SHP77 treated with DMSO at 0.1 percent for 48 hours (cell line): ENCODE measurements at regions not wholly inside any gene's neighbourhood (a gene's known extent, or its start where the extent isn't known, plus 50 kb on each side); places are given as distances from the start of the nearest gene placed in this dataset.
A peak's percentile ranks its signal among the peaks of the same experiment; 100 is the strongest.

Experiments used
- DNase-seq: peaks from one replicate; lab custom pipeline; 2025; lab: John Stamatoyannopoulos, UW

DNA sequence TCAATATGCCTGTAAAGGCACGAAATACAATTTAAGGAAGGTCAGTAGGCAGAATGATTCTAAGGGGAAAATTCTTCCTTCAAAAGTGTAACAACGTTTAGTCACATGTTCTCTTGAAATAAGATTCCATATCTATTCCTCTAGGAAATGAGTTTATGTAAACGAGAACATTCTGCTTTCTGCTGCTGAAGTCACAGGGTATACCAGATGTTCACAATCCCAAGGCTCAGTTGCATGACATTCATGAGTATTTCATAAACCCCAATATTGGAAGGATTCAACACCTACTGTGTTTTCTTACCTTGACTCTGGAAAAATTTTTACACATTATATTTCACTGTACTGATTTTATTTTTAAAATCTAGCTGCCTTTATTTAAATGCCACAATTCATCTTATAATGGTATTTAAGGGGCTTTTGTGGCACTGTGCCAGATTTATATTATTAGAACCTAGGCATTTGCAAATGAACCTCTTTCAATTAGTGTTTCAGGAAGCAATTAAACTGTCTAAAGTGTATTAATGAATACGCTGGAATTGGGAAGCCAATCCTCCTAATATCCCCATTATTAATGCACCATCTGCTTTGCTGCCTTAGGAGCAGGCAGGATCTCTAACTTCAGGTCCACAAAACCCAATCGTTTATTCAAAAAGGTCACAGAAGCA, 542.6 kb upstream of the KLHL29 start:
- DNase-seq = no peak

DNA sequence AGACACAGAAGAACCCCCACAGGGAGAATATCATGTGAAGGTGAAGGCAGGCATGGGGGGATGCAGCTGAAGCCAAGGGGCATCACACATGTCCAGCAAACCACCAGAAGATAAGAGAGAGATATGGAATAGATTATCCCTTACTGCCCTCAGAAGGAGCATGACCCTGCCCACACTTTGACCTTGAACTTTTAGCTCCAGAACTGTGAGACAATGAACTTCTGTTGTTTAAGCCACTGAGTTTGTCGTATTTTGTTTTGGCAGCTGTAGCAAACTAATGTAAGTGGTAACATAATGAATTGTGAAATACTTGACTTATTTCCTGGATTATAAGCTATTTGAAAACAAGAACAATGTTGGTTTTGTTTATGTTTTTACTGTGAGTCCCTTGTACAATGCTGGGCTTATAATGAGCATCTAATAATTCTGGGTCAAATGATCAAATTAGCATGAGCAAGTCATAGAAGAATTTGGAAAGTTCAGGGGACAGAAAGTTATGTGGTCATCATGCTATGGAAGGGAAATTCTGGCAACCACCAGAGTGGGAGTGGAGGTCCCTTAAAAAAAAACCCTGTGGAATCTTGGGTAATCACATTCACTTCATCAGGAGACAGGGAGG, 541.0 kb upstream of the KLHL29 start:
- no peak for DNase-seq

DNA sequence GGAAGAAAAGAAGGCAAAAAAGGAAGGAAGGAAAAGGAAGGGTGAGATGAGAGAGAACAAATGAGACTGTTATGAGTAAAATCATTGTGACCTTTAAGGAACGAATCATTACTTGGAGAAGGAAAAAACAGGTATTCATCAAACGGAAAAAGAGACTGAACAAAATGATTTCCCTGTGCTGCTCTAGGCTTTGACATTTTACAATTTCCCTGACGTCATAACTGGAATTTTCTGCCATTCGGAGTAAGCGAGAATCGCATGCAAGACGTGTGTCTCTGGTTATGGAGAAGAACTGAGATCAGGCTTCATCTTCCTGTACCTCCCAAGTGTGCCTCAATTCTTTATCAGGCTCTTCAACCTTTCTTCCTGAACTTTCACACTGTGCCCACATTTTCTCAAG, 534.7 kb upstream of the KLHL29 start:
- DNase-seq = no peak

DNA sequence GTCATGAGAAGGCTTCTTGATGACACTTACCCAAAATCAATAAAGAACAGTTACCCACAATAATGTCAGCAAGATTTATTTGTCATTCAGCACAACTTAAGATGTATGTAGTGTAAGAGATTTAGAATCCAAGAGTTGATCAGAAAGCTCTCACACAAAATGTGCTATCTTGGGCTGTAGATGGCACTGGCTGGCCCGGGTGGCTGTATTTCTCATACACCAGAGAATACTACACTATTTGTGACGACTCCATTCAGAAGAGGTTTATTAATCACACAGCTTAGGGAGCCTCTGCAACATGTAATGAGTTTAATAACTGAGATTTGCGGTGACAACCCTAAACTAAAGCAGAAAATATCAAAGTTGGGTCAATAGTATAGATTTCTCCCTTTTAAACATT, 530.4 kb upstream of the KLHL29 start:
- DNase-seq = no peak

DNA sequence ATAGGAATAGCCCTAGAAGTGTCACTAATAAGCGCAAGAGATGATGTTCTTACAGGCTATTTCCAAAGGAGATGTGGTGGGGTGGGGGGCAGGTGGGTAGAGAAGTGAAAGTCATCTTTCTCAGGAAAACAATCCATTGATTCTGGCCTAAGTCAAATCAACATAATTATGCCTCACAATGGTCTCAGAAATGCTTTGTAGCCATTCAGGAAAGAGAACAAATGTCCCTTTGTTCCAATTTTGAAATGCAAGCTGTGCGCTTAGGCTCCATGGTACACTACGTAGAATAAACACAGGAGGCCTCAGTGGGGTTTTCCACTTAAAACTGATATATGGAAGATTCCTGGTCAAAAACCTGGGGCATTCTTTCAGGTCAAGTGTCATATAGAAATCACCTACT, 529.9 kb upstream of the KLHL29 start:
- no peak for DNase-seq

DNA sequence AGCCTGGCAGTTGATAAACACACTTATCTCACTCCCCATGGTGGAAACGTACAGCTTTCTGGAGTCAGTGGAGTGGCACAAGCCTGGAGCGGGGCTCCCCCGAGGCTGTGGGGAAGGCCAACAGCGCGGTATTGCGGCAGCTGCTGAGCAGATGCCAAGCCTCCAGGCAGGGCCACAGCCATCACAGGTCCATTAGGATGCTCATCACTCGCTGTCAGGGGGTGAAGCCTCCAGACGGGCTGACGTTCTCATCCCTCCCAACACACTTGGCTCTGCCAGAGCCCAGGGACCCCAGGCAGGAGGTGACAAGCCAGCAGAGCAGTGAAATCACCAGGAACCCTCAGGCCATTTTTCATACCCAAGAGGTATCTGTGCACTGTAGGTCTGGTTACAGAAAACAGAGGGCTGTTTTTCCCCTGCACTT, 529.2 kb upstream of the KLHL29 start:
- DNase-seq = no peak

DNA sequence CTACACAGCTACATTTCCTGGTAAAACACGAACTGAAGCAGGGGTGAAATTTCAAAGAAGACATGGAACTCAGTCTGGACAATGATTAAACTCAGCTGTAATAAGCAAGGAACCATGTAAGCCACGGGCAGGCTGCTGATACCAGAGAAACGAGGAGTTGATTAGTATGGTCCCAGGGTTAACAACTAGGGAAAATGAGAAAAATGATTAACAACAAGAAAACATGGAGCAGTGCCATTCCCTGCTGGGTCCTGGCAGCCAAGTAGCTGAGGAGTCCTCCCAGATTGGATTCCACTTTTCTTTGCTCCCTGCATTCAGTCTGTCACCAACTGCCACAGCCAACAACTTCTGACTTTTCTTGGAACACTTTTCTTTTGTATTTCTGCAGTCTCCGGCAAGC, 517.0 kb upstream of the KLHL29 start:
- no peak for DNase-seq

DNA sequence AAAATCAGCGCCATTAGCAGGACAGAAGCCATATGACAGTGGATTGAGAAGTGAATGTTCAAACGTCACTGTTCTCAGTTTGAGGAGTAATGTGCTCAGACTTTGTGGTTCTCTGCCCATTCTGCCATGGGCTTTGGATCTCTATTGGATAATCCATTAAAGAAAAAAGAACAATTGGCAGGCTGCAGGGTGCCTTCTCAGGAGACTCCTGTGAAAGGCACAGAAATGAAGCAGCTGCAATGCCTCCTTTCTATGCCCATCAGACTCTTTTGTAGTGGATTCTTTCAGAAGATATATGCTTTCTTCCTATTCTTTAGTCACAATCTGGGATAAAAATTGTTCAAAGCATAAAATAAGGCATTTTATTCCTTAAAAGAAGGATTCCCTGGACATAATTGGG, 506.9 kb upstream of the KLHL29 start:
- no peak for DNase-seq

DNA sequence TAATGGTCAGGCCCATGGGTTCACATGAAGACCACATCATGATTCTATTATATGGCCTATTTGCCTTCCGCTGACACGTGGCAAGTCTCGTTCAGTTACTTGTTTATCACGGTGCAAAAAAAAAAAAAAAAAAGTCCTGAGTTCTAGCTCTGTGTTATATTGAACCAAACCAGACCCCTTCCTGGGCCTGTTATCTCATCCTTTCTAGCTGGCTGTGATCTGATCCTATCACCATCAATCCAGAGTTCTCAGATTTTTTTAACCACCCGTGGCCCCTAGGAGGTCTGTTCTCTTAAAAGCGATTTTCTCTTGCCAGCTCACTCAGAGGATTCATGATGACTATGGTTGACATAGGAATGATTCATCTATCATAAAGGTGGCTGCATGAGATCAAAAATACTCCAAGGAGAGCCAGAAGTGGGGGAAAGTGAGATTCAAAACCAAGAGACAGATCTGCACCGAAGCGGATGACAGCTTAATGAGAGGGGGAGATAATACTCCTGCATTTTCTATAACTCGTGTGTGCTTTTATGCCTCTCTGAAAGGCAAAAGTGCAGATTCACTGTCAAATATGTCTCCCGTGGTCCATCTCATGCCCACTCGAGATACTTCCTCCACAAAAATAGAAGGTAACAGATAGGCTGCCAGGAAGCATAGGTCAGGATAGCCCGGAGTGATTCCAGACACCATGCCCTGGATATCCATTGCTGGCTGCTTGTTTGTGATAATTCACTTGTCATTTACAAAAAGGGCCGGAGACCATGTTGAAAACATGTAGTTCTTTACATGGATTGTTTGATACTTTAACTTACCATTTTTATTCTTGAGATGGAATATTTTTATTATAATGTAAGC, 505.7 kb upstream of the KLHL29 start:
- DNase-seq = no peak

DNA sequence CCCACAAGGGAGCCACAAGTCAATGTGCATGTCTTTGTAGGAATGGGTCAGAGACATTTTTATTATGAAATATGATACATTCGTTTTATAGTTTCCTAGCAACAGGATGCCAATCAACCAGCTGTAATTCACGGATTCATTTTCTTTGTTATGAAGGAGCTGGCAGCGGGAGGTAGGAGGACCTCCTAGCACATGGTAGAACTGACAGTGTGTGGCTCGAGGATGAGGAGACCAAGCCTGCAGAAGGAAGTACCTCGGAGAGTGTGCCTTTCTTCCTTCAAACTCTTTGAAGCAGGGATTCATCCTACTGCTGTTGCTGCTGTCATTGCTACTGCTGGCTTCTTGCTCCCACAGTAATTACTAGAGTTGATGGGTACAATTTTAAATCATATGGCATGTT, 504.8 kb upstream of the KLHL29 start:
- no peak for DNase-seq

DNA sequence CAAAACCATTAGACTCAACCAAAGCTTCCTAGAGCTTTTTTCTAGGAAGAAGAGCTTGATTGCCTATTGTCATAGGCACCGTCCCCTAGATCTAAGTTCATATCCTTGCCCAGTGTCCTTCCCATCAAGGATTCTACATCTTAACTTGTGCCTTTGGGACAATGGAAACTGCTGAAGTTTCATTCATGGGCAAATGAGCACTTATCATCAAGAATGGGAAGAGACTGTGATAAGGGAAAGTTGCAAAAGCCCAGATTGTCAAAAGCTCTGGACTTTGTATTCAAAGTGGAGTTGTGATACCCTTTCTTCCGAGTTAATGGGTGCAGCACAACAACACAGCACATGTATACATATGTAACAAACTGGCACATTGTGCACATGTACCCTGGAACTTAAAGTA, 503.0 kb upstream of the KLHL29 start:
- DNase-seq = no peak

DNA sequence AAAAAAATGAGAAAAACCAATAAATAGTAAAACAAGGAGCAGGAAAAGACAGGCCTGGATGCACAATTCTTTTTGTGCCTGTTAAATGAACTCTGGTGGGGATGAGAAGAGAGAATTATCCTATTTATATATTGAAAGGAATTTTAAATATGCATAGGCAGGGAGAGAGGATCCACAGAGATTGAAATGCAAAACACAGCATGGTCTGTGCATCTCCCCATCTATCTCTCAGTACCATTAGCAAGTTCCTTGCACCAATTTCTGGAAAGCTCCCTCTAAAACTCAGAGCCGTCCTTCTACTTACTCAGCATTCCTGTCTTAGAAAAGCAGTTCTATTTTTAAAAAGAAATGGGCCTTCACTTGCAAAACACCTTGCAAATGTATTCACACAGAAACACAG, 502.3 kb upstream of the KLHL29 start:
- no peak for DNase-seq

DNA sequence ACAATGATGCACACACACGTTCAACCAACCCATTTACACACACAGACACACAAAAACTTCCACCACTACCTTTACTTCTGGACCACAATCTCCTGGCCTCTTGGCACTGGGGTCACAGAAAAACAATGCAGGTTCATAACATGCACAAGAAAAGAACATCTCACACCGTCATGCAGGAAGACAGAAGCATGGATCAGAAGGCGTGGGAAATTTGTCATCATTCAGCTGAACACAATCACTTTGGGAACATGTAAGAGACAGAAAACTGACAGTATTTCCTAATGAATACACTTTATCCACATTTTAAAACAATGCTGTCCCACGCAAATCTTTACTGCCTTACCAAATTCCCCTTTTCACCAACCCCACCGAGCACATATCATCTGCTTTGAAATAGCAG, 501.9 kb upstream of the KLHL29 start:
- no peak for DNase-seq

DNA sequence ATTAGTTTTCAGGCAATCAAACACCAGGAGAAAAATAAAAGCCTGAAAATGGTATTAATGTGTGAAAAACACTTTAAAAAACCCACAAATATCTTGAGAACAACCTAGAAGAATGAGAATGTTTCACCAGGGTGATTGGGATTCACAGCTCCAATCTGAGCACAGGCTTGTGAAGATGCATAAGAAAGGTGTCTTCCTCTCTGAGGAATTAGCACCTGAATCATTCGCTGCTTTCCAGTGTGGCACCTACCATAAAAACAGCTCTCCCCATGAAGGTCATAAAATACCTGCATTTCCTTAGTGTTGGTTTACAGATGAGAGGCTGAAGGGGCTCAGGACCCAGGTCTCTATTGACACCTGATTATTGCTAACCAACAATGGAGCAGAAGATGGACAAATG, 499.7 kb upstream of the KLHL29 start:
- DNase-seq = no peak

DNA sequence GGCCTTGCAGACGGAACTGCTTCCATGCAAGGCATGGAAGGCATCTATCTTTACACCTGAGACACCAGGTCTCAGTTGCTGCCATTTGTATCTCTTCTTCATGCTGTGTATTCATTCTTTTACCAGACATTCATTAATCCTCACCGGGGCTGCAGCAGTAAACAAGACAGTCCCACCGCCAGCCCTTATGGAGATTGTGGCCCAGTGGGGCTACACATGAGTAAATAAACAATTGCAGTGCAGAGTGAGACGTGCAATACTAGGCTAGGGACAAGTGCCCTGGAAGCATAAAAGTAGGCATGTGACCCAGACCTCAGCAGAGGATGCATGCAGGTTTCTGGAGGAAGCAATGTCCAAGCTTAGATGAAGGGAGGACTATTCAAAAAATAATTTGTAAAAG, 497.6 kb upstream of the KLHL29 start:
- no peak for DNase-seq

DNA sequence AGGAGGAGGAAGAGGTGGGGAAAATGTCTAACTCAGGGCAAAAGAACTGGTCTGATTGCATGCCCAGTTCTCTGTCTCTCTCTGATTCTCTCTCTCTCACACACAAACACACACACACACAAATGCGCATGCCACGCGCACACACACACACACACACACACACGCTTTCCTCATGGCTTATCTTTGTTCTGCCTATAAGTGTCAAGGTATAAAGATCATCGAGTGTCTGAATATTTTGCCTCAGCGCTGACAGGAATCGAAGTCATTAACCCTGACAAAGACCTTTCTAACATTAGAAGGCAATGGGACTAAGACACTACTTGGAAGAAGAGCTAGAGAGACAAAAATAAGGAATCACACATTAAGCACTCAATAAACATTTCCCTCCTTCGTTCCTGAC, 497.1 kb upstream of the KLHL29 start:
- no peak for DNase-seq

DNA sequence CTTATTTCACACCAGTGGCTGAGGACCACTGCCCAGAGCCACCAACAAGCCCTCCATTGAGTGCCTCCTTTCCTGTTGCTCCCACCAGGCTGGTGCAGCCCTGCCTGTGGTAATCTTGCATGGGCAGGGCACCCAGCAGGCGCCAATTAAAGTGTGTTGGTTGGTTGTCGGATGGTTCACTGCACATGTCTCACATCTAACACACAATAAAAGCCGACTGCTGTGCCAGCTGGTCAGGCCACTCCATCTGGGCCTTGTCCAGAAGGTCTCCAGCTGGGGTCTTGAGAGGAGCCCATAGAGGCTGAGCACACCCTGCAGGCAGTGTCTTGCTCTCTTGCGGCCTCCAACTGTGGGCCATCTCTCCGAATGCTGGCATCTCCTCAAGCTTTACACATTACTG, 494.8 kb upstream of the KLHL29 start:
- DNase-seq = no peak

DNA sequence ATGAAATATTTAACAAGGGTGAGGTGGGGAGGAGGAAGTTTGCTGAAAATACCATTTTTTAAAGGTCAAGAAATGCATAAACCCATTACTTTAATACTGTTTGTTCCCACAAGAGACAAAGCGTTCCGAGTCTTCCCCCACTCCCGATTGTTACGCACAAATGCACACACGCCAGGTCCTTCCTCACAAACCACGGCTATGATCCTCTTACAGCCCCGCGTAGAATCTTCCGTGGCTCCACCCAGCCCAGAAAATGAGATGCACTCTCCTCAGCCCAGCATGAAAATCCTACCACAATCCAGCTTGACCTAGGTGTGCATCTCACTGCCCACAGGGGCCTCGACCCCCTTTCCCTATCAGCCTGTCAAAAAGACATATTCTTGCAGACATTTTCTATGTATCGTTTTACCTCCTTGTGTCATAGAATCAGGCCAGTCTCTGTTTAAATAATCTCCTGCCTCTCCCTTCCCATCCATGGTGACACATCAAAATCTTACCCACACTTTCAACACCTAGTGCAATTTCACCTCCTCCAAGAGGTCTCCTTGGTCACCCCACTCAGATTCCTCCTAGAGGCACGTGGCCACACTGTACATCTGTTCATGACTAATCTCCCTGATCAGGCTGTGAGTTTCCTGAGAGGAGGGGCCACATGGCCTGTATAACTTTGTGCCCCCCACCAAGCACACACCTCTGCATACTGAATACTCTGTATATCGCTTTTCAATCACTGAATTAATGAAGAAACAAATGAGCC, 491.0 kb upstream of the KLHL29 start:
- DNase-seq = no peak

DNA sequence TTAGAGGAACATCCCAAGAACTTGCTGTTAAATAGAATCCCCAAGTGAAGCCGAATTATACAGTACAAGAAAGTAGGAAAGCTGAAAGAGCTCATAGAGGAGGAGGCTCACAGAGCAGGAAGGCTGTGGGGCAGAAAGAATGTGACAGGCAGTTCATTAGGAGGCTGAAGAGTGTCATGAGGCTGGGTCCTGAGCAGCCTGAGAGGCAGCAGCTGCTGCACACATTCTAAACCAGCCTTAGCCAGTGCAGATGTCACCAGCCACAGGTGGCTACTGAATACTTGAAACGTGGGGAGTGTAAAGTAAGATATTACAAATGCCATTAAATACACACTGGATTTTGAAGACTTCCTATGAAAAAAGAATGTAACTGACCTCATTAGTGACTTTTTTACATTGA, 490.2 kb upstream of the KLHL29 start:
- DNase-seq = peak; percentile 19

DNA sequence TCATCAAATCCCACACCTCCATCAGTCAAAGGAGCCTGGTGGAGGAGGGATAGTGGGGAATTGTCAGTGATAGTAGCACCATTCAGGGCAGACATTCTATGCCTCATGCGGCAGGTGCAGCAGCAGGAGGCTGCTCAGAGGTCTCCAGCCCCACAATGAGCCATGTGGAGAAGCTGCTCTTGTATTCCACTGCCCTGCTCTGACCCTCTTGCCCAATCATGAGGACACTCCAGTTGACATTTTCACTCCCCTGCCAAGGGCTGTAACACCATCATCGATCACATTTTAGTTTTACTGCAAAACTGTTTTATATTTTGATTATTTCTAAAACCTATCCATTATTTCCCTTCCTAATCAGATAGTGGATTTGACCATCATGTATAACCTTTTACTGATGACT, 487.6 kb upstream of the KLHL29 start:
- no peak for DNase-seq

DNA sequence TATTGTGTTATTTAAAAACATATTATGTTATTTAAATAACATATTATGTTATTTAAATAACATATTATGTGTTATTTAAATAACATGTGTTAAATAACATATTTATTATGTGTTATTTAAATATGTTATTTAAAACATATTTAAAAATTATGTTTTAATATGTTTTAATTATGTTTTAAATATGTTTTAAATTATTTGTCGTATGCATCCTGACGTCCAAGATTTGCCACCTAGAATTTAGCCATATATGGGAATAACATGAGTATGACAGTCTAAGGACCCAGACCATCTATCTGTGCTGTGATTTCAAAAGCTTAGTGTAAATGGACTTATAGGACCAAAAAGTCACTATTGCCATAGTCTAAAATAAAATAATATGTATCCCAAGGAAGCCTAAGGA, 484.3 kb upstream of the KLHL29 start:
- no peak for DNase-seq

DNA sequence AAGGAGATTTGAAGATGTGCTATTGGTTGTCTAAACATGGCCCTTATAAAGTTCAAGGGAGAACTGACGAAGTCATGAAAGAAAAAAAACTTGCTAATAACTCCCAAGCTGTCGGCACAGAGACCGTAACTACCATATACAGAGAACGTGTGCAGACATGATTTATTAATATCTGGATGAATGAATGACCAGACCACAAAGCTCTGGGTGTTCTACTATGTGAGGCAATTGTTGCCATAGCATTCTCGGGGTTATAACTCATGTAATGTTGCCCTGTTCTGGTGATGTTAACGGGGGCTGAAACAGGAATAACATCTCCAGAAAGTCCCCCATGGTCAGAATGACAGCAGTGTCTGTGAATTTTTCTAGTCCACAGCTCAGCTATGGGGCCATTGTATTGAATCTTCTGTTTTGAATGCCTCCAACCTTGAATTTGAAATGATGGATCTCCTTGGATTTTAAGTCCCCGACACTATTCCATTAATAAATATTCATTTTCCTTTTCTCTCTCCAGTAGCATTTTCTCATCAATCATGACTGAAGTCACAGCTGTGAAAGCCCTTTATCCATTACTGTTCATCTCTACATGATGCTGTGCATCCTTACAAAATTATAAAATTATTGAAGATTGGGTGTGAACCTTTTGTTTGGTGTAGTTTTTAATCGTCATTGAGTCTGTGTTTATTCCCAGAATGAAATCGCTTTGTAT, 483.4 kb upstream of the KLHL29 start:
- DNase-seq = no peak
